GM23338 (cell line): ENCODE measurements at regions not wholly inside any gene's neighbourhood (a gene's known extent, or its start where the extent isn't known, plus 50 kb on each side); places are given as distances from the start of the nearest gene placed in this dataset.

Experiments used
- ATAC-seq: fragments of 200-7000 bp; cut with Tn5 transposase; 3 replicates; pipeline ENCODE4 v1.9.1; 2020
- DNase-seq: peaks from one replicate; pipeline ENCODE4 v3.0.0-alpha.2; 2015; ENCODE audit warnings: low spot score
- H2AFZ ChIP-seq: fragments of 200-600 bp; sonication (generic); 2 replicates; pipeline ENCODE4 v1.8.0; 2016; ENCODE audit warnings: antibody characterized with exemption, mild to moderate bottlenecking, moderate library complexity
- H3F3A ChIP-seq: fragments of 200-600 bp; sonication (generic); replicated peaks from 2 replicates; pipeline ENCODE4 v1.8.0; 2017; ENCODE audit warnings: antibody characterized with exemption, mixed run types, low read depth
- H3K27ac ChIP-seq: fragments of 200-600 bp; sonication (generic); 2 replicates; pipeline ENCODE4 v1.6.1; 2016; ENCODE audit warnings: low read depth
- H3K27me3 ChIP-seq: fragments of 200-600 bp; sonication (generic); 2 replicates; pipeline ENCODE4 v1.8.0; 2016; ENCODE audit warnings: mild to moderate bottlenecking, mixed run types, moderate library complexity; ENCODE audit not compliant: insufficient read depth
- H3K36me3 ChIP-seq: fragments of 200-600 bp; sonication (generic); 2 replicates; pipeline ENCODE4 v1.8.0; 2016; ENCODE audit warnings: mild to moderate bottlenecking; ENCODE audit not compliant: insufficient read depth
- H3K4me1 ChIP-seq: fragments of 200-600 bp; sonication (generic); 2 replicates; pipeline ENCODE4 v1.8.0; 2016; ENCODE audit warnings: mild to moderate bottlenecking, moderate library complexity; ENCODE audit not compliant: insufficient read depth
- H3K4me2 ChIP-seq: fragments of 200-600 bp; sonication (generic); 2 replicates; pipeline ENCODE4 v1.7.1; 2017; ENCODE audit warnings: mixed run types
- H3K4me3 ChIP-seq: fragments of 200-600 bp; sonication (generic); 2 replicates; pipeline ENCODE4 v1.6.1; 2016; ENCODE audit warnings: mixed run types
- H3K79me2 ChIP-seq: fragments of 200-600 bp; sonication (generic); replicated peaks from 2 replicates; pipeline ENCODE4 v1.8.0; 2017; ENCODE audit warnings: mild to moderate bottlenecking; ENCODE audit not compliant: insufficient read depth
- H3K9me2 ChIP-seq: fragments of 200-600 bp; sonication (generic); 2 replicates; pipeline ENCODE4 v1.8.0; 2017; ENCODE audit not compliant: insufficient read depth
- H4K20me1 ChIP-seq: fragments of 200-600 bp; sonication (generic); replicated peaks from 2 replicates; pipeline ENCODE4 v1.8.0; 2017; ENCODE audit warnings: mild to moderate bottlenecking; ENCODE audit not compliant: insufficient read depth
- H3K27ac Mint-ChIP-seq: 2 replicates; pipeline ENCODE4 v1.8.0; 2020; ENCODE audit warnings: inconsistent platforms, mild to moderate bottlenecking, moderate library complexity, mixed read lengths
- H3K27me3 Mint-ChIP-seq: 3 replicates; pipeline ENCODE4 v1.8.0; 2022; ENCODE audit warnings: low read depth, mild to moderate bottlenecking, moderate library complexity, mixed read lengths, inconsistent platforms; ENCODE audit not compliant: insufficient read depth, poor library complexity
- H3K36me3 Mint-ChIP-seq: 3 replicates; pipeline ENCODE4 v1.8.0; 2021; ENCODE audit warnings: low read depth, mild to moderate bottlenecking, inconsistent platforms, moderate library complexity, mixed read lengths
- H3K4me1 Mint-ChIP-seq: 3 replicates; pipeline ENCODE4 v1.8.0; 2020; ENCODE audit warnings: mild to moderate bottlenecking, inconsistent platforms, mixed read lengths
- H3K4me3 Mint-ChIP-seq: 3 replicates; pipeline ENCODE4 v1.8.0; 2021; ENCODE audit warnings: moderate library complexity, mild to moderate bottlenecking, inconsistent platforms, mixed read lengths
- H3K9me3 Mint-ChIP-seq: 3 replicates; pipeline ENCODE4 v1.8.0; 2020; ENCODE audit warnings: moderate library complexity, mild to moderate bottlenecking, inconsistent platforms, mixed read lengths
- EZH2 ChIP-seq: fragments of 200-600 bp; sonication (generic); IDR thresholded peaks from one replicate; pipeline ENCODE4 v1.8.0; 2017; ENCODE audit warnings: antibody characterized with exemption, mild to moderate bottlenecking, low read depth; ENCODE audit not compliant: unreplicated experiment
- NANOG ChIP-seq: IDR thresholded peaks from 2 replicates; pipeline ENCODE4 v1.6.1; 2016; ENCODE audit warnings: antibody characterized with exemption, borderline replicate concordance
- STAT1 ChIP-seq: IDR thresholded peaks from one replicate; pipeline ENCODE4 v1.6.1; 2016; ENCODE audit warnings: antibody characterized with exemption; ENCODE audit not compliant: unreplicated experiment
- ZNF114 ChIP-seq: fragments of 250-450 bp; sonication (Bioruptor Pico); IDR thresholded peaks from 2 replicates; pipeline ENCODE4 v1.5.0; 2020; ENCODE audit warnings: mild to moderate bottlenecking, moderate library complexity
- TF ChIP-seq, protein P1 (sequence below): IDR thresholded peaks from one replicate; pipeline ENCODE4 v1.6.1; 2018; ENCODE audit warnings: antibody characterized with exemption; ENCODE audit not compliant: unreplicated experiment
- TF ChIP-seq, protein P2 (sequence below): fragments of 250-450 bp; sonication (Bioruptor Pico); IDR thresholded peaks from 2 replicates; pipeline ENCODE4 v1.5.0; 2020; ENCODE audit warnings: mild to moderate bottlenecking, moderate library complexity

DNA sequence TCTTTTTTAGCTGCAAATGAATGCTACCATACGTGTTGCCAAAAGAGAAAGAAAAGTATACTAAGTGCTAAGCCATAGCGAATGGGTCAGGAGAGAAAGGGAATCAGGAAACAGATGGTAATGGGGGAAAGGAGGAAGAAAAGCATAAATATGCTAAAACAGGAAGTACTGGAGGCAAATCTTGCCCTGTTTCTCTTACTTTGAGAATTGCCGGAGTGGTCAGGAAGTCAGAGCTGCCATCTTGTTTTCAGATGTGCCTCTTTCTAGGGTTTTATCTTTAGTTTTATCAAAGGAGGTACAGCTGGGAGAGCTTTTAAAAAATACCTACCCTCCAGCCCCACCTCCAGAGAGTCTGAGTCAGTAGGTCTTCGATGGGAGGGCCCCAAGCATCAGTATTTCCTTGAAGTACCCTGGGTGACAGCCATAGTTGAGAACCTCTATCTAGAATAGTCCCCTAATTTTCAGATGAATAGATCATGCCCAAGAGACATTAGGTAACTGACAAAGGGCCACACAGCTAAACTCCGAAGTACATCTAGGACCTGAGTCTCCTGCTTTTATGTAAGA lies 193.3 kb downstream of the CLIC5 start:
- Mint-ChIP-seq H3K4me3 (no peak overlapping the region), H3K27ac (no peak overlapping the region), H3K9me3 (no peaks in the 10 kb centered on the region), H3K4me1 (no peaks in the 10 kb centered on the region), H3K36me3 (no peaks in the 10 kb centered on the region), H3K27me3 (no peaks in the 10 kb centered on the region)
- TF ChIP-seq ZNF114 (CRISPR knock-in tag) (no peak), EZH2 (no peak), STAT1 (no peak), NANOG (no peak)
- TF ChIP-seq, protein P1, sequence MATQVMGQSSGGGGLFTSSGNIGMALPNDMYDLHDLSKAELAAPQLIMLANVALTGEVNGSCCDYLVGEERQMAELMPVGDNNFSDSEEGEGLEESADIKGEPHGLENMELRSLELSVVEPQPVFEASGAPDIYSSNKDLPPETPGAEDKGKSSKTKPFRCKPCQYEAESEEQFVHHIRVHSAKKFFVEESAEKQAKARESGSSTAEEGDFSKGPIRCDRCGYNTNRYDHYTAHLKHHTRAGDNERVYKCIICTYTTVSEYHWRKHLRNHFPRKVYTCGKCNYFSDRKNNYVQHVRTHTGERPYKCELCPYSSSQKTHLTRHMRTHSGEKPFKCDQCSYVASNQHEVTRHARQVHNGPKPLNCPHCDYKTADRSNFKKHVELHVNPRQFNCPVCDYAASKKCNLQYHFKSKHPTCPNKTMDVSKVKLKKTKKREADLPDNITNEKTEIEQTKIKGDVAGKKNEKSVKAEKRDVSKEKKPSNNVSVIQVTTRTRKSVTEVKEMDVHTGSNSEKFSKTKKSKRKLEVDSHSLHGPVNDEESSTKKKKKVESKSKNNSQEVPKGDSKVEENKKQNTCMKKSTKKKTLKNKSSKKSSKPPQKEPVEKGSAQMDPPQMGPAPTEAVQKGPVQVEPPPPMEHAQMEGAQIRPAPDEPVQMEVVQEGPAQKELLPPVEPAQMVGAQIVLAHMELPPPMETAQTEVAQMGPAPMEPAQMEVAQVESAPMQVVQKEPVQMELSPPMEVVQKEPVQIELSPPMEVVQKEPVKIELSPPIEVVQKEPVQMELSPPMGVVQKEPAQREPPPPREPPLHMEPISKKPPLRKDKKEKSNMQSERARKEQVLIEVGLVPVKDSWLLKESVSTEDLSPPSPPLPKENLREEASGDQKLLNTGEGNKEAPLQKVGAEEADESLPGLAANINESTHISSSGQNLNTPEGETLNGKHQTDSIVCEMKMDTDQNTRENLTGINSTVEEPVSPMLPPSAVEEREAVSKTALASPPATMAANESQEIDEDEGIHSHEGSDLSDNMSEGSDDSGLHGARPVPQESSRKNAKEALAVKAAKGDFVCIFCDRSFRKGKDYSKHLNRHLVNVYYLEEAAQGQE, result no peak
- TF ChIP-seq, protein P2, sequence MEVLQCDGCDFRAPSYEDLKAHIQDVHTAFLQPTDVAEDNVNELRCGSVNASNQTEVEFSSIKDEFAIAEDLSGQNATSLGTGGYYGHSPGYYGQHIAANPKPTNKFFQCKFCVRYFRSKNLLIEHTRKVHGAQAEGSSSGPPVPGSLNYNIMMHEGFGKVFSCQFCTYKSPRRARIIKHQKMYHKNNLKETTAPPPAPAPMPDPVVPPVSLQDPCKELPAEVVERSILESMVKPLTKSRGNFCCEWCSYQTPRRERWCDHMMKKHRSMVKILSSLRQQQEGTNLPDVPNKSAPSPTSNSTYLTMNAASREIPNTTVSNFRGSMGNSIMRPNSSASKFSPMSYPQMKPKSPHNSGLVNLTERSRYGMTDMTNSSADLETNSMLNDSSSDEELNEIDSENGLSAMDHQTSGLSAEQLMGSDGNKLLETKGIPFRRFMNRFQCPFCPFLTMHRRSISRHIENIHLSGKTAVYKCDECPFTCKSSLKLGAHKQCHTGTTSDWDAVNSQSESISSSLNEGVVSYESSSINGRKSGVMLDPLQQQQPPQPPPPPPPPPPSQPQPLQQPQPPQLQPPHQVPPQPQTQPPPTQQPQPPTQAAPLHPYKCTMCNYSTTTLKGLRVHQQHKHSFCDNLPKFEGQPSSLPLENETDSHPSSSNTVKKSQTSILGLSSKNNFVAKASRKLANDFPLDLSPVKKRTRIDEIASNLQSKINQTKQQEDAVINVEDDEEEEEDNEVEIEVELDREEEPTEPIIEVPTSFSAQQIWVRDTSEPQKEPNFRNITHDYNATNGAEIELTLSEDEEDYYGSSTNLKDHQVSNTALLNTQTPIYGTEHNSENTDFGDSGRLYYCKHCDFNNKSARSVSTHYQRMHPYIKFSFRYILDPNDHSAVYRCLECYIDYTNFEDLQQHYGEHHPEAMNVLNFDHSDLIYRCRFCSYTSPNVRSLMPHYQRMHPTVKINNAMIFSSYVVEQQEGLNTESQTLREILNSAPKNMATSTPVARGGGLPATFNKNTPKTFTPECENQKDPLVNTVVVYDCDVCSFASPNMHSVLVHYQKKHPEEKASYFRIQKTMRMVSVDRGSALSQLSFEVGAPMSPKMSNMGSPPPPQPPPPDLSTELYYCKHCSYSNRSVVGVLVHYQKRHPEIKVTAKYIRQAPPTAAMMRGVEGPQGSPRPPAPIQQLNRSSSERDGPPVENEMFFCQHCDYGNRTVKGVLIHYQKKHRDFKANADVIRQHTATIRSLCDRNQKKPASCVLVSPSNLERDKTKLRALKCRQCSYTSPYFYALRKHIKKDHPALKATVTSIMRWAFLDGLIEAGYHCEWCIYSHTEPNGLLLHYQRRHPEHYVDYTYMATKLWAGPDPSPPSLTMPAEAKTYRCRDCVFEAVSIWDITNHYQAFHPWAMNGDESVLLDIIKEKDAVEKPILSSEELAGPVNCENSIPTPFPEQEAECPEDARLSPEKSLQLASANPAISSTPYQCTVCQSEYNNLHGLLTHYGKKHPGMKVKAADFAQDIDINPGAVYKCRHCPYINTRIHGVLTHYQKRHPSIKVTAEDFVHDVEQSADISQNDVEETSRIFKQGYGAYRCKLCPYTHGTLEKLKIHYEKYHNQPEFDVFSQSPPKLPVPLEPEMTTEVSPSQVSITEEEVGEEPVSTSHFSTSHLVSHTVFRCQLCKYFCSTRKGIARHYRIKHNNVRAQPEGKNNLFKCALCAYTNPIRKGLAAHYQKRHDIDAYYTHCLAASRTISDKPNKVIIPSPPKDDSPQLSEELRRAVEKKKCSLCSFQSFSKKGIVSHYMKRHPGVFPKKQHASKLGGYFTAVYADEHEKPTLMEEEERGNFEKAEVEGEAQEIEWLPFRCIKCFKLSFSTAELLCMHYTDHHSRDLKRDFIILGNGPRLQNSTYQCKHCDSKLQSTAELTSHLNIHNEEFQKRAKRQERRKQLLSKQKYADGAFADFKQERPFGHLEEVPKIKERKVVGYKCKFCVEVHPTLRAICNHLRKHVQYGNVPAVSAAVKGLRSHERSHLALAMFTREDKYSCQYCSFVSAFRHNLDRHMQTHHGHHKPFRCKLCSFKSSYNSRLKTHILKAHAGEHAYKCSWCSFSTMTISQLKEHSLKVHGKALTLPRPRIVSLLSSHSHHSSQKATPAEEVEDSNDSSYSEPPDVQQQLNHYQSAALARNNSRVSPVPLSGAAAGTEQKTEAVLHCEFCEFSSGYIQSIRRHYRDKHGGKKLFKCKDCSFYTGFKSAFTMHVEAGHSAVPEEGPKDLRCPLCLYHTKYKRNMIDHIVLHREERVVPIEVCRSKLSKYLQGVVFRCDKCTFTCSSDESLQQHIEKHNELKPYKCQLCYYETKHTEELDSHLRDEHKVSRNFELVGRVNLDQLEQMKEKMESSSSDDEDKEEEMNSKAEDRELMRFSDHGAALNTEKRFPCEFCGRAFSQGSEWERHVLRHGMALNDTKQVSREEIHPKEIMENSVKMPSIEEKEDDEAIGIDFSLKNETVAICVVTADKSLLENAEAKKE (CRISPR knock-in tag), result no peak
- no peaks in the 10 kb centered on the region for H3K79me2 ChIP-seq
- no peaks in the 10 kb centered on the region for H3K36me3 ChIP-seq
- no peaks in the 10 kb centered on the region for H3K27me3 ChIP-seq
- H3F3A ChIP-seq, result no peaks in the 10 kb centered on the region
- no peak overlapping the region for H3K4me3 ChIP-seq
- H3K4me2 ChIP-seq, result no peak overlapping the region
- no peaks in the 10 kb centered on the region for H4K20me1 ChIP-seq
- ATAC-seq, result no peak
- no peak overlapping the region for H3K27ac ChIP-seq
- H3K9me2 ChIP-seq, result peaks cover 11% of the 10 kb centered on the region
- no peak overlapping the region for H2AFZ ChIP-seq
- DNase-seq, result no peak
- H3K4me1 ChIP-seq, result no peaks in the 10 kb centered on the region
